Astrocyte (in vitro differentiated cells and primary cell): ENCODE measurements at regions not wholly inside any gene's neighbourhood (a gene's known extent, or its start where the extent isn't known, plus 50 kb on each side); places are given as distances from the start of the nearest gene placed in this dataset.

Experiments
- DNase-seq: peaks from one replicate; pipeline ENCODE4 v3.0.0-alpha.2; 2010; ENCODE audit warnings: low read depth
- FAIRE-seq: peaks from 2 replicates; lab custom pipeline; 2011; peaks lifted over from hg19 to GRCh38; lab: Jason Lieb, UNC
- H2AFZ ChIP-seq: 2 replicates; pipeline ENCODE4 v1.6.0; 2012; ENCODE audit warnings: low read depth, low read length, inconsistent platforms
- H3K27ac ChIP-seq: 2 replicates; pipeline ENCODE4 v1.5.1; 2011; ENCODE audit warnings: low read depth, low read length, inconsistent platforms
- H3K27me3 ChIP-seq: 2 replicates; pipeline ENCODE4 v1.6.0; 2011; ENCODE audit warnings: low read length, inconsistent platforms; ENCODE audit not compliant: insufficient read depth
- H3K36me3 ChIP-seq: 2 replicates; pipeline ENCODE4 v1.5.1; 2011; ENCODE audit warnings: low read length, inconsistent platforms; ENCODE audit not compliant: insufficient read depth
- H3K4me1 ChIP-seq: 2 replicates; pipeline ENCODE4 v1.5.1; 2011; ENCODE audit warnings: low read length, inconsistent platforms; ENCODE audit not compliant: insufficient read depth
- H3K4me2 ChIP-seq: 2 replicates; pipeline ENCODE4 v1.6.0; 2012; ENCODE audit warnings: low read length, inconsistent platforms
- H3K4me3 ChIP-seq: 2 replicates; pipeline ENCODE4 v1.5.1; 2011; ENCODE audit warnings: low read depth, mild to moderate bottlenecking, low read length, inconsistent platforms; ENCODE audit not compliant: insufficient read depth
- H3K79me2 ChIP-seq: 2 replicates; pipeline ENCODE4 v1.6.0; 2012; ENCODE audit warnings: mild to moderate bottlenecking, low read length, inconsistent platforms; ENCODE audit not compliant: insufficient read depth
- H3K9ac ChIP-seq: 2 replicates; pipeline ENCODE4 v1.6.0; 2012; ENCODE audit warnings: mild to moderate bottlenecking, low read length, inconsistent platforms
- H3K9me3 ChIP-seq: 2 replicates; pipeline ENCODE4 v1.5.1; 2012; ENCODE audit warnings: low read depth, mild to moderate bottlenecking, low read length, inconsistent platforms; ENCODE audit not compliant: insufficient read depth
- H4K20me1 ChIP-seq: 2 replicates; pipeline ENCODE4 v1.6.0; 2012; ENCODE audit warnings: low read length, inconsistent platforms; ENCODE audit not compliant: insufficient read depth
- H3K27ac Mint-ChIP-seq: one replicate; pipeline ENCODE4 v1.8.0; 2021; ENCODE audit warnings: mild to moderate bottlenecking, mixed read lengths; ENCODE audit not compliant: unreplicated experiment
- H3K27me3 Mint-ChIP-seq: one replicate; pipeline ENCODE4 v1.8.0; 2021; ENCODE audit warnings: low read depth, mixed read lengths; ENCODE audit not compliant: unreplicated experiment
- H3K36me3 Mint-ChIP-seq: one replicate; pipeline ENCODE4 v1.8.0; 2021; ENCODE audit warnings: low read depth, mixed read lengths; ENCODE audit not compliant: unreplicated experiment
- H3K4me1 Mint-ChIP-seq: one replicate; pipeline ENCODE4 v1.8.0; 2021; ENCODE audit warnings: low read depth, mixed read lengths; ENCODE audit not compliant: unreplicated experiment
- H3K4me3 Mint-ChIP-seq: one replicate; pipeline ENCODE4 v1.8.0; 2021; ENCODE audit warnings: mild to moderate bottlenecking, moderate library complexity, mixed read lengths; ENCODE audit not compliant: unreplicated experiment
- H3K9me3 Mint-ChIP-seq: one replicate; pipeline ENCODE4 v1.8.0; 2021; ENCODE audit warnings: mild to moderate bottlenecking, mixed read lengths; ENCODE audit not compliant: unreplicated experiment
- CTCF ChIP-seq: IDR thresholded peaks from 2 replicates; pipeline ENCODE4 v1.5.1; 2011; ENCODE audit warnings: low read depth, mild to moderate bottlenecking, inconsistent platforms, low read length, moderate library complexity; ENCODE audit not compliant: insufficient read depth
- EZH2 ChIP-seq: IDR thresholded peaks from 2 replicates; pipeline ENCODE4 v1.6.1; 2012; ENCODE audit warnings: mild to moderate bottlenecking, low read length, inconsistent platforms; ENCODE audit not compliant: insufficient read depth

GRCh38 chr3:193996641-193997089, 139.3 kb upstream of the HES1 start:
- H3K9me3 Mint-ChIP-seq, result peaks cover 1% of the 10 kb centered on the region
- H3K27me3 Mint-ChIP-seq, result peaks cover 88% of the 10 kb centered on the region
- H3K9ac ChIP-seq, result no peak overlapping the region
- H3K36me3 Mint-ChIP-seq, result no peaks in the 10 kb centered on the region
- no peaks in the 10 kb centered on the region for H3K4me1 ChIP-seq
- FAIRE-seq (no peak), DNase-seq (peak; percentile 42)
- peaks cover 28% of the 10 kb centered on the region for H3K27me3 ChIP-seq
- no peaks in the 10 kb centered on the region for H4K20me1 ChIP-seq
- H3K4me2 ChIP-seq, result no peak overlapping the region
- no peak overlapping the region for H3K4me3 Mint-ChIP-seq
- no peak overlapping the region for H2AFZ ChIP-seq
- no peak overlapping the region for H3K27ac Mint-ChIP-seq
- H3K36me3 ChIP-seq, result no peaks in the 10 kb centered on the region
- H3K79me2 ChIP-seq, result no peaks in the 10 kb centered on the region
- no peak overlapping the region for H3K4me3 ChIP-seq
- TF ChIP-seq CTCF (no peak), EZH2 (no peak)
- no peak overlapping the region for H3K27ac ChIP-seq
- no peaks in the 10 kb centered on the region for H3K9me3 ChIP-seq
- H3K4me1 Mint-ChIP-seq, result peaks cover 12% of the 10 kb centered on the region

- H3K27me3 Mint-ChIP-seq, result peaks cover 88% of the 10 kb centered on the region
- H3K79me2 ChIP-seq, result no peaks in the 10 kb centered on the region
- peaks cover 14% of the 10 kb centered on the region for H3K4me1 Mint-ChIP-seq
- peaks cover 2% of the 10 kb centered on the region for H3K9me3 Mint-ChIP-seq
- H4K20me1 ChIP-seq, result no peaks in the 10 kb centered on the region
- H3K4me1 ChIP-seq, result no peaks in the 10 kb centered on the region
- no peak overlapping the region for H3K27ac ChIP-seq
- H2AFZ ChIP-seq, result no peak overlapping the region
- no peak overlapping the region for H3K4me2 ChIP-seq
- H3K9me3 ChIP-seq, result no peaks in the 10 kb centered on the region
- H3K4me3 Mint-ChIP-seq, result no peak overlapping the region
- peaks cover 28% of the 10 kb centered on the region for H3K27me3 ChIP-seq
- no peaks in the 10 kb centered on the region for H3K36me3 ChIP-seq
- H3K4me3 ChIP-seq, result no peak overlapping the region
- TF ChIP-seq CTCF, result no peak
- no peak for TF ChIP-seq EZH2
- FAIRE-seq (no peak), DNase-seq (no peak)
- no peaks in the 10 kb centered on the region for H3K36me3 Mint-ChIP-seq
- no peak overlapping the region for H3K27ac Mint-ChIP-seq
- H3K9ac ChIP-seq, result no peak overlapping the region
These were observed 138.5 kb upstream of the HES1 start for GRCh38 chr3:193997228-193998122.

- Mint-ChIP-seq H3K27ac (no peak overlapping the region), H3K4me3 (no peak overlapping the region), H3K9me3 (peaks cover 2% of the 10 kb centered on the region), H3K4me1 (peaks cover 14% of the 10 kb centered on the region), H3K36me3 (no peaks in the 10 kb centered on the region), H3K27me3 (peaks cover 84% of the 10 kb centered on the region)
- Histone ChIP-seq H3K9me3 (no peaks in the 10 kb centered on the region), H3K4me1 (no peaks in the 10 kb centered on the region), H3K27me3 (peaks cover 22% of the 10 kb centered on the region), H3K4me2 (no peak overlapping the region), H3K9ac (no peak overlapping the region), H3K4me3 (no peak overlapping the region), H2AFZ (no peak overlapping the region), H3K36me3 (no peaks in the 10 kb centered on the region), H4K20me1 (no peaks in the 10 kb centered on the region), H3K27ac (no peak overlapping the region), H3K79me2 (no peaks in the 10 kb centered on the region)
- FAIRE-seq, result no peak
- TF ChIP-seq CTCF (no peak), EZH2 (no peak)
- DNase-seq, result peak; percentile 25
These were observed 137.9 kb upstream of the HES1 start for GRCh38 chr3:193998123-193998448.
